ENCODE measurements at regions not wholly inside any gene's neighbourhood (a gene's known extent, or its start where the extent isn't known, plus 50 kb on each side); places are given as distances from the start of the nearest gene placed in this dataset.

- Histone ChIP-seq H3K27ac (ENCODE audit: low read depth in 1 of 2, low read length in 2 of 2) (no peak overlapping the region), H3K4me3 (ENCODE audit: low read depth in 1 of 3, low read length in 3 of 3) (no peak overlapping the region), H3K4me1 (ENCODE audit: control insufficient read depth in 4 of 4, insufficient read depth in 4 of 4, low read length in 3 of 4) (no peaks in the 10 kb centered on the region), H3K9ac (ENCODE audit: low read depth in 1 of 2, low read length in 2 of 2) (no peak overlapping the region), H3K36me3 (ENCODE audit: control insufficient read depth in 4 of 4, insufficient read depth in 3 of 4, low read depth in 1 of 4, low read length in 3 of 4) (no peaks in the 10 kb centered on the region), H3K9me3 (ENCODE audit: control insufficient read depth in 4 of 4, low read length in 3 of 4) (peaks cover 0 to 4% (median 1%) of the 10 kb centered on the region in 4 donors), H3K27me3 (ENCODE audit: control insufficient read depth in 4 of 4, insufficient read depth in 4 of 4, low read length in 3 of 4) (peaks cover 0 to 5% (median 3%) of the 10 kb centered on the region in 4 donors)
- TF ChIP-seq RXRA (IDR thresholded peaks at IDR 0.05) (no peak), FOXA1 (IDR thresholded peaks at IDR 0.05) (no peak), SP1 (IDR thresholded peaks at IDR 0.05) (no peak), TAF1 (conservative IDR thresholded peaks at IDR 0.05) (no peak), FOXA2 (IDR thresholded peaks at IDR 0.05) (no peak), ZBTB33 (IDR thresholded peaks at IDR 0.05) (no peak), CTCF (IDR thresholded peaks at IDR 0.05; ENCODE audit: low read depth, low read length, missing input control) (no peak), HNF4A (conservative IDR thresholded peaks at IDR 0.05) (no peak), YY1 (IDR thresholded peaks at IDR 0.05) (no peak), ATF3 (IDR thresholded peaks at IDR 0.05) (no peak), RAD21 (IDR thresholded peaks at IDR 0.05) (no peak), MAX (IDR thresholded peaks at IDR 0.05) (no peak)
- WGBS = 55% methylated on average over 2 of the region's 2 CpGs
- no peak for DNase-seq (ENCODE audit: low spot score)
Observed at GRCh38 chr2:225296951-225297350, 102.6 kb upstream of the NYAP2 start.

- H3K36me3 ChIP-seq (ENCODE audit: control insufficient read depth in 4 of 4, insufficient read depth in 3 of 4, low read depth in 1 of 4, low read length in 3 of 4) = no peaks in the 10 kb centered on the region
- no peak for DNase-seq (ENCODE audit: low spot score)
- H3K9ac ChIP-seq (ENCODE audit: low read depth in 1 of 2, low read length in 2 of 2) = no peak overlapping the region
- WGBS = 68% methylated on average over 3 of the region's 3 CpGs
- no peak overlapping the region for H3K4me3 ChIP-seq (ENCODE audit: low read depth in 1 of 3, low read length in 3 of 3)
- H3K27ac ChIP-seq (ENCODE audit: low read depth in 1 of 2, low read length in 2 of 2) = no peak overlapping the region
- no peaks in the 10 kb centered on the region for H3K9me3 ChIP-seq (ENCODE audit: control insufficient read depth in 4 of 4, low read length in 3 of 4)
- no peaks in the 10 kb centered on the region for H3K4me1 ChIP-seq (ENCODE audit: control insufficient read depth in 4 of 4, insufficient read depth in 4 of 4, low read length in 3 of 4)
- TF ChIP-seq HNF4G (IDR thresholded peaks at IDR 0.05) = no peak
- peaks cover 0 to 5% (median 1%) of the 10 kb centered on the region in 4 donors for H3K27me3 ChIP-seq (ENCODE audit: control insufficient read depth in 4 of 4, insufficient read depth in 4 of 4, low read length in 3 of 4)
Observed at GRCh38 chr2:225295102-225295501, 104.4 kb upstream of the NYAP2 start.

- TF ChIP-seq JUND (IDR thresholded peaks at IDR 0.05) (no peak), YY1 (IDR thresholded peaks at IDR 0.05) (no peak), HNF4A (conservative IDR thresholded peaks at IDR 0.05) (no peak), RAD21 (IDR thresholded peaks at IDR 0.05) (no peak), HNF4G (IDR thresholded peaks at IDR 0.05) (no peak)
- 75% methylated on average over 7 of the region's 7 CpGs for WGBS
- no peaks in the 10 kb centered on the region for H3K9me3 ChIP-seq (ENCODE audit: control insufficient read depth in 4 of 4, low read length in 3 of 4)
Observed at GRCh38 chr2:225293638-225294037, 105.9 kb upstream of the NYAP2 start.

More at GRCh38 chr2:225293638-225294037, 105.9 kb upstream of the NYAP2 start:
- no peak overlapping the region for H3K9ac ChIP-seq (ENCODE audit: low read depth in 1 of 2, low read length in 2 of 2)
- no peak overlapping the region for H3K4me3 ChIP-seq (ENCODE audit: low read depth in 1 of 3, low read length in 3 of 3)
- no peaks in the 10 kb centered on the region for H3K4me1 ChIP-seq (ENCODE audit: control insufficient read depth in 4 of 4, insufficient read depth in 4 of 4, low read length in 3 of 4)
- H3K27ac ChIP-seq (ENCODE audit: low read depth in 1 of 2, low read length in 2 of 2) = no peak overlapping the region
- H3K27me3 ChIP-seq (ENCODE audit: control insufficient read depth in 4 of 4, insufficient read depth in 4 of 4, low read length in 3 of 4) = peaks cover 0 to 5% (median 1%) of the 10 kb centered on the region in 4 donors
- no peaks in the 10 kb centered on the region for H3K36me3 ChIP-seq (ENCODE audit: control insufficient read depth in 4 of 4, insufficient read depth in 3 of 4, low read depth in 1 of 4, low read length in 3 of 4)
- DNase-seq (ENCODE audit: low spot score) = no peak

Measured in liver (tissue), 8 donors.